NCI-H2081 treated with DMSO at 0.1 percent for 48 hours (cell line): ENCODE measurements at regions not wholly inside any gene's neighbourhood (a gene's known extent, or its start where the extent isn't known, plus 50 kb on each side); places are given as distances from the start of the nearest gene placed in this dataset.
"Not testable (repeated sequence)": the region's sequence is repeated elsewhere in the genome, so short reads cannot be mapped to it uniquely, and the experiment has no call there.

Experiments used
- DNase-seq: peaks from one replicate; lab custom pipeline; 2025; lab: John Stamatoyannopoulos, UW

GRCh38 chr4:137394018-137394417, 138.3 kb downstream of the PCDH18 start:
- peak; percentile 83 for DNase-seq

- peak; percentile 23 for DNase-seq
Measured at GRCh38 chr4:137393044-137393443, 139.2 kb downstream of the PCDH18 start.

- DNase-seq = no peak
Measured at GRCh38 chr4:137390707-137391106, 141.6 kb downstream of the PCDH18 start.

- no peak for DNase-seq
Measured at GRCh38 chr4:137389911-137390520, 142.3 kb downstream of the PCDH18 start.

- DNase-seq = no peak
Measured at GRCh38 chr4:137387924-137388323, 144.4 kb downstream of the PCDH18 start.

- no peak for DNase-seq
Measured at GRCh38 chr4:137384476-137384875, 147.8 kb downstream of the PCDH18 start.

GRCh38 chr4:137378821-137379220, 153.5 kb downstream of the PCDH18 start:
- DNase-seq = no peak

GRCh38 chr4:137378393-137378792, 153.9 kb downstream of the PCDH18 start:
- DNase-seq = no peak

- no peak for DNase-seq
Measured at GRCh38 chr4:137376312-137376711, 156.0 kb downstream of the PCDH18 start.

GRCh38 chr4:137375111-137375850, 157.0 kb downstream of the PCDH18 start:
- DNase-seq = no peak

- no peak for DNase-seq
Measured at GRCh38 chr4:137370679-137371078, 161.6 kb downstream of the PCDH18 start.

GRCh38 chr4:137370206-137370633, 162.1 kb downstream of the PCDH18 start:
- DNase-seq = no peak

- DNase-seq = no peak
Measured at GRCh38 chr4:137367620-137368019, 164.7 kb downstream of the PCDH18 start.

- DNase-seq = no peak
Measured at GRCh38 chr4:137363496-137363895, 168.8 kb downstream of the PCDH18 start.

- DNase-seq = no peak
Measured at GRCh38 chr4:137361756-137362470, 170.4 kb downstream of the PCDH18 start.

- DNase-seq = no peak
Measured at GRCh38 chr4:137360761-137361160, 171.5 kb downstream of the PCDH18 start.

GRCh38 chr4:137359691-137360315, 172.5 kb downstream of the PCDH18 start:
- DNase-seq = no peak

- DNase-seq = not testable (repeated sequence)
Measured at GRCh38 chr4:137354562-137354961, 177.7 kb downstream of the PCDH18 start.

GRCh38 chr4:137347371-137347770, 184.9 kb downstream of the PCDH18 start:
- no peak for DNase-seq

GRCh38 chr4:137345597-137345996, 186.7 kb downstream of the PCDH18 start:
- no peak for DNase-seq

- no peak for DNase-seq
Measured at GRCh38 chr4:137343221-137343620, 189.1 kb downstream of the PCDH18 start.

GRCh38 chr4:137333031-137333430, 199.3 kb downstream of the PCDH18 start:
- no peak for DNase-seq

- no peak for DNase-seq
Measured at GRCh38 chr4:137312257-137312656, 220.0 kb downstream of the PCDH18 start.
